Neural progenitor cell (in vitro differentiated cells): ENCODE measurements at regions not wholly inside any gene's neighbourhood (a gene's known extent, or its start where the extent isn't known, plus 50 kb on each side); places are given as distances from the start of the nearest gene placed in this dataset.

ENCODE experiments used
- DNase-seq: peaks from one replicate; pipeline ENCODE4 v3.0.0-alpha.2; 2016; ENCODE audit warnings: low spot score
- H2AFZ ChIP-seq: fragments of 200-600 bp; sonication (generic); replicated peaks from 2 replicates; pipeline ENCODE4 v1.6.1; 2016; ENCODE audit warnings: antibody characterized with exemption
- H3F3A ChIP-seq: fragments of 200-600 bp; sonication (generic); 2 replicates; pipeline ENCODE4 v1.6.1; 2016; ENCODE audit warnings: antibody characterized with exemption, low read depth
- H3K27ac ChIP-seq: fragments of 200-600 bp; sonication (generic); 2 replicates; pipeline ENCODE4 v1.5.1; 2016; ENCODE audit warnings: mild to moderate bottlenecking
- H3K27me3 ChIP-seq: fragments of 200-600 bp; sonication (generic); 2 replicates; pipeline ENCODE4 v1.6.1; 2016; ENCODE audit warnings: mild to moderate bottlenecking, moderate library complexity
- H3K36me3 ChIP-seq: fragments of 200-600 bp; sonication (generic); 2 replicates; pipeline ENCODE4 v1.5.1; 2016
- H3K4me1 ChIP-seq: fragments of 200-600 bp; sonication (generic); 2 replicates; pipeline ENCODE4 v1.6.1; 2016; ENCODE audit warnings: mixed run types
- H3K4me2 ChIP-seq: fragments of 200-600 bp; sonication (generic); 2 replicates; pipeline ENCODE4 v1.6.1; 2016
- H3K4me3 ChIP-seq: fragments of 200-600 bp; sonication (generic); 2 replicates; pipeline ENCODE4 v1.5.1; 2016
- H3K79me2 ChIP-seq: fragments of 200-600 bp; sonication (generic); 2 replicates; pipeline ENCODE4 v1.6.1; 2016; ENCODE audit warnings: low read depth
- H3K9ac ChIP-seq: fragments of 200-600 bp; sonication (generic); 2 replicates; pipeline ENCODE4 v1.6.1; 2016
- H3K9me3 ChIP-seq: fragments of 200-600 bp; sonication (generic); 2 replicates; pipeline ENCODE4 v1.5.1; 2016; ENCODE audit warnings: low read depth
- H4K20me1 ChIP-seq: fragments of 200-600 bp; sonication (generic); 2 replicates; pipeline ENCODE4 v1.6.1; 2016; ENCODE audit warnings: low read depth
- H3K27ac Mint-ChIP-seq: 3 replicates; pipeline ENCODE4 v1.8.0; 2021; ENCODE audit warnings: mixed read lengths
- H3K27me3 Mint-ChIP-seq: 2 replicates; pipeline ENCODE4 v1.8.0; 2022; ENCODE audit warnings: low read depth, mild to moderate bottlenecking, inconsistent platforms, moderate library complexity, mixed read lengths; ENCODE audit not compliant: insufficient read depth
- H3K36me3 Mint-ChIP-seq: 3 replicates; pipeline ENCODE4 v1.8.0; 2021; ENCODE audit warnings: mixed read lengths
- H3K4me1 Mint-ChIP-seq: 3 replicates; pipeline ENCODE4 v1.8.0; 2021; ENCODE audit warnings: mixed read lengths
- H3K4me3 Mint-ChIP-seq: 3 replicates; pipeline ENCODE4 v1.8.0; 2021; ENCODE audit warnings: mild to moderate bottlenecking, moderate library complexity, mixed read lengths
- H3K9me3 Mint-ChIP-seq: 3 replicates; pipeline ENCODE4 v1.8.0; 2020; ENCODE audit warnings: mixed read lengths
- EZH2 ChIP-seq: fragments of 200-600 bp; sonication (generic); IDR thresholded peaks from 2 replicates; pipeline ENCODE4 v1.6.1; 2017; ENCODE audit warnings: antibody characterized with exemption, mild to moderate bottlenecking, moderate library complexity
- EZH2phosphoT487 ChIP-seq: fragments of 200-600 bp; sonication (generic); IDR thresholded peaks from 2 replicates; pipeline ENCODE4 v1.6.1; 2017; ENCODE audit warnings: antibody characterized with exemption
- TF ChIP-seq, protein P1 (sequence below): fragments of 200-600 bp; sonication (generic); IDR thresholded peaks from 2 replicates; pipeline ENCODE4 v1.5.1; 2017; ENCODE audit warnings: antibody characterized with exemption, mild to moderate bottlenecking

DNA sequence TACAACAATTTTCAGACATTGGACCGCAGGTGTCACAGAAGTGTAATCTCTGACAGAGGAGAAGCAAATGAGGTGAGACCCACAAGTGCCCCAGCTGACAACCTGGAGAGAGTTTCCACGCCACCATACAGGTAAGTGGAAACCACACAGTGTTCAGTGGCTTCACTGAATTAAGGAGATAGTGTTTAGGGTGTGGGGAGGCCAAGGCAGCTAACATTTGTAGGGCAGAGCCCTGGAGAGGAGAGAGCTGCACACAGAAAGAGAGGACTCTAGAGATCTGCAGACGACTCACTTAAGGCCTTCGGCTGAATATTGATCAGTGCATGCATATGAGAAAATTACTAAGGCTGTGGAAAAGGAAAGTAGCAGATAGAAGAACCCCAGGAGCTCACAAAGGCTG is 228.9 kb upstream of the TNRC6C start:
- TF ChIP-seq EZH2phosphoT487 (no peak), EZH2 (no peak)
- TF ChIP-seq, protein P1, sequence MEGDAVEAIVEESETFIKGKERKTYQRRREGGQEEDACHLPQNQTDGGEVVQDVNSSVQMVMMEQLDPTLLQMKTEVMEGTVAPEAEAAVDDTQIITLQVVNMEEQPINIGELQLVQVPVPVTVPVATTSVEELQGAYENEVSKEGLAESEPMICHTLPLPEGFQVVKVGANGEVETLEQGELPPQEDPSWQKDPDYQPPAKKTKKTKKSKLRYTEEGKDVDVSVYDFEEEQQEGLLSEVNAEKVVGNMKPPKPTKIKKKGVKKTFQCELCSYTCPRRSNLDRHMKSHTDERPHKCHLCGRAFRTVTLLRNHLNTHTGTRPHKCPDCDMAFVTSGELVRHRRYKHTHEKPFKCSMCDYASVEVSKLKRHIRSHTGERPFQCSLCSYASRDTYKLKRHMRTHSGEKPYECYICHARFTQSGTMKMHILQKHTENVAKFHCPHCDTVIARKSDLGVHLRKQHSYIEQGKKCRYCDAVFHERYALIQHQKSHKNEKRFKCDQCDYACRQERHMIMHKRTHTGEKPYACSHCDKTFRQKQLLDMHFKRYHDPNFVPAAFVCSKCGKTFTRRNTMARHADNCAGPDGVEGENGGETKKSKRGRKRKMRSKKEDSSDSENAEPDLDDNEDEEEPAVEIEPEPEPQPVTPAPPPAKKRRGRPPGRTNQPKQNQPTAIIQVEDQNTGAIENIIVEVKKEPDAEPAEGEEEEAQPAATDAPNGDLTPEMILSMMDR: no peak
- Mint-ChIP-seq H3K27ac (no peak overlapping the region), H3K4me1 (peaks cover 40% of the 10 kb centered on the region), H3K36me3 (peaks cover 2% of the 10 kb centered on the region), H3K4me3 (no peak overlapping the region), H3K27me3 (peaks cover 5% of the 10 kb centered on the region), H3K9me3 (peaks cover 36% of the 10 kb centered on the region)
- Histone ChIP-seq H3K9me3 (peaks cover 13% of the 10 kb centered on the region), H3K27ac (no peak overlapping the region), H3K4me2 (no peak overlapping the region), H3K36me3 (peaks cover 10% of the 10 kb centered on the region), H3K79me2 (no peaks in the 10 kb centered on the region), H3K9ac (no peak overlapping the region), H4K20me1 (no peaks in the 10 kb centered on the region), H3K4me3 (no peak overlapping the region), H3K27me3 (peaks cover 6% of the 10 kb centered on the region), H3K4me1 (peaks cover 13% of the 10 kb centered on the region), H2AFZ (no peak overlapping the region), H3F3A (peaks cover 11% of the 10 kb centered on the region)
- DNase-seq: no peak

DNA sequence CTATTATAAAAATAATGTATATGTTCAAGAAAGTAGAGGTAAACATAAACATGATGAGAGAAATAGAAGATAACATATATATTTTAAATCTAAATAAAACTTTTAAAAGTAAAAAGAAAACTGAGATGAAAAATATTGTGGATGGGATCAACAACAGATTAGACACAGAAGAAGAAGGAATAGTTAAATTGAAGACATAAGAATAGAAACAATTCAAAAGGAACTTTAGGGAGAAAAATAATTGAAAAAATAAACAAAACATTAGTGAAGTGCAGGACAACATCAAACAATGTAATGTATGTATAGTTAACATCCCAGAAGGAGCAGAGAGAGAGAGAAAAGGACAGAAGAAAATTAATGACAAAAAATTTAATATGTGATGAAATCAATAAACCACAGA is 228.1 kb upstream of the TNRC6C start:
- Mint-ChIP-seq H3K4me3 (no peak overlapping the region), H3K27ac (no peak overlapping the region), H3K27me3 (peaks cover 5% of the 10 kb centered on the region), H3K9me3 (peaks cover 36% of the 10 kb centered on the region), H3K36me3 (peaks cover 2% of the 10 kb centered on the region), H3K4me1 (peaks cover 47% of the 10 kb centered on the region)
- Histone ChIP-seq H3K4me1 (peaks cover 21% of the 10 kb centered on the region), H3K36me3 (peaks cover 10% of the 10 kb centered on the region), H3K27me3 (peaks cover 6% of the 10 kb centered on the region), H3K79me2 (no peaks in the 10 kb centered on the region), H3K9me3 (peaks cover 13% of the 10 kb centered on the region), H3K27ac (no peak overlapping the region), H3K9ac (no peak overlapping the region), H3K4me2 (no peak overlapping the region), H3F3A (peaks cover 18% of the 10 kb centered on the region), H2AFZ (no peak overlapping the region), H3K4me3 (no peak overlapping the region), H4K20me1 (no peaks in the 10 kb centered on the region)
- no peak for DNase-seq
- TF ChIP-seq, protein P1: no peak
- TF ChIP-seq EZH2phosphoT487 (no peak), EZH2 (no peak)

DNA sequence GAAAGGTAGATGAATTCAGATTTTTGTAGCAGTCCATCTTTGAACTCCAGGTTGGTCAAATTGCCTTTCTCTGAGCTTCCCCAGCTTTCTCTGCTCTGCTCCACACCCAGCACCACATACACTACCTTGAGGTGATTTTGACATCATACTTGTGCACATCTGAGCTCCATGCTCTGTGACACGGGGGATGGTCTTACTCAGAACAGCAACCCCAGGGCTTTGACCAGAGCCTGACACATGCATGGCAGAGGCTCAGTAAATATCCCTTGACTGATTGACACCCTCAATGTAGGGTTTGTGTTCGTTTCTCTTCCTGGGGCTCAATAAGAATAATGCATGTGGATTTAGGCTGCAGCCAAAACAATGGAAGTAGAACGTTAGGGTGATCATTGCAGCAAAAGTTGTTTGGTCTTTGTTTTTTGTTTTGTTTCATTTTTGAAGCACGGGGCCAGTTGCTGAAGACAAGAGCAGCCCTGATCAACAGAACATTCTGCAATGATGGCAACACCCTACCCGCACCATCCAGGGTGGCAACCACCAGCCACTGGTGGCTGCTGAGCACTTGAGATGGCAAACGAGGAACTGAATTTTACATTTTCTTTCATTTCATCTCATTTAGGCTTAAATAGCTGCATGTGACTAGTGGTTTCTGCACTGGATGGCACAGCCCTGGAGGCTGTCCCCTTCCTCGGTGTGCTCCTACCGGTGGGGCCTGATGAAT is 224.8 kb upstream of the TNRC6C start:
- H3K27me3 ChIP-seq: peaks cover 6% of the 10 kb centered on the region
- H3K9me3 ChIP-seq: peaks cover 13% of the 10 kb centered on the region
- no peak overlapping the region for H3K27ac ChIP-seq
- H3K4me1 ChIP-seq: peaks cover 48% of the 10 kb centered on the region
- TF ChIP-seq EZH2phosphoT487 (no peak), EZH2 (no peak)
- TF ChIP-seq, protein P1: no peak
- H3K9me3 Mint-ChIP-seq: peaks cover 36% of the 10 kb centered on the region
- peaks cover 49% of the 10 kb centered on the region for H3F3A ChIP-seq
- peaks cover 10% of the 10 kb centered on the region for H3K36me3 ChIP-seq
- H3K27ac Mint-ChIP-seq: peak overlapping the region; percentile 91
- no peaks in the 10 kb centered on the region for H4K20me1 ChIP-seq
- no peak overlapping the region for H3K4me3 ChIP-seq
- no peak overlapping the region for H3K4me2 ChIP-seq
- peaks cover 50% of the 10 kb centered on the region for H3K4me1 Mint-ChIP-seq
- H3K4me3 Mint-ChIP-seq: no peak overlapping the region
- H3K36me3 Mint-ChIP-seq: peaks cover 2% of the 10 kb centered on the region
- no peak overlapping the region for H3K9ac ChIP-seq
- H2AFZ ChIP-seq: no peak overlapping the region
- DNase-seq: no peak
- H3K79me2 ChIP-seq: no peaks in the 10 kb centered on the region
- peaks cover 3% of the 10 kb centered on the region for H3K27me3 Mint-ChIP-seq
